K562 (cell line): ENCODE measurements at regions not wholly inside any gene's neighbourhood (a gene's known extent, or its start where the extent isn't known, plus 50 kb on each side); places are given as distances from the start of the nearest gene placed in this dataset.

Experiments
- STAT6 ChIP-seq: sonication (generic); formaldehyde crosslinking; IDR thresholded peaks from 2 replicates; pipeline ENCODE4 v1.8.1; 2023; ENCODE audit warnings: mild to moderate bottlenecking, missing genetic modification reagents
- TRIM25 ChIP-seq: fragments of 450-650 bp; IDR thresholded peaks from 2 replicates; pipeline ENCODE4 v1.7.0; 2016; ENCODE audit warnings: borderline replicate concordance
- TF ChIP-seq, protein P1 (sequence below): sonication (generic); formaldehyde crosslinking; IDR thresholded peaks from 2 replicates; pipeline ENCODE4 v1.8.0; 2023; ENCODE audit warnings: mild to moderate bottlenecking, missing genetic modification reagents

- TF ChIP-seq, protein P1, sequence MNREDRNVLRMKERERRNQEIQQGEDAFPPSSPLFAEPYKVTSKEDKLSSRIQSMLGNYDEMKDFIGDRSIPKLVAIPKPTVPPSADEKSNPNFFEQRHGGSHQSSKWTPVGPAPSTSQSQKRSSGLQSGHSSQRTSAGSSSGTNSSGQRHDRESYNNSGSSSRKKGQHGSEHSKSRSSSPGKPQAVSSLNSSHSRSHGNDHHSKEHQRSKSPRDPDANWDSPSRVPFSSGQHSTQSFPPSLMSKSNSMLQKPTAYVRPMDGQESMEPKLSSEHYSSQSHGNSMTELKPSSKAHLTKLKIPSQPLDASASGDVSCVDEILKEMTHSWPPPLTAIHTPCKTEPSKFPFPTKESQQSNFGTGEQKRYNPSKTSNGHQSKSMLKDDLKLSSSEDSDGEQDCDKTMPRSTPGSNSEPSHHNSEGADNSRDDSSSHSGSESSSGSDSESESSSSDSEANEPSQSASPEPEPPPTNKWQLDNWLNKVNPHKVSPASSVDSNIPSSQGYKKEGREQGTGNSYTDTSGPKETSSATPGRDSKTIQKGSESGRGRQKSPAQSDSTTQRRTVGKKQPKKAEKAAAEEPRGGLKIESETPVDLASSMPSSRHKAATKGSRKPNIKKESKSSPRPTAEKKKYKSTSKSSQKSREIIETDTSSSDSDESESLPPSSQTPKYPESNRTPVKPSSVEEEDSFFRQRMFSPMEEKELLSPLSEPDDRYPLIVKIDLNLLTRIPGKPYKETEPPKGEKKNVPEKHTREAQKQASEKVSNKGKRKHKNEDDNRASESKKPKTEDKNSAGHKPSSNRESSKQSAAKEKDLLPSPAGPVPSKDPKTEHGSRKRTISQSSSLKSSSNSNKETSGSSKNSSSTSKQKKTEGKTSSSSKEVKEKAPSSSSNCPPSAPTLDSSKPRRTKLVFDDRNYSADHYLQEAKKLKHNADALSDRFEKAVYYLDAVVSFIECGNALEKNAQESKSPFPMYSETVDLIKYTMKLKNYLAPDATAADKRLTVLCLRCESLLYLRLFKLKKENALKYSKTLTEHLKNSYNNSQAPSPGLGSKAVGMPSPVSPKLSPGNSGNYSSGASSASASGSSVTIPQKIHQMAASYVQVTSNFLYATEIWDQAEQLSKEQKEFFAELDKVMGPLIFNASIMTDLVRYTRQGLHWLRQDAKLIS (CRISPR knock-in tag), result no peak
- no peak for TF ChIP-seq STAT6 (CRISPR knock-in tag)
- TF ChIP-seq TRIM25, result no peak
Measured at GRCh38 chr10:89151857-89152256, 55.3 kb downstream of the CH25H start (continued).
